ENCODE measurements at regions not wholly inside any gene's neighbourhood (a gene's known extent, or its start where the extent isn't known, plus 50 kb on each side); places are given as distances from the start of the nearest gene placed in this dataset.

GRCh38 chr5:56466136-56466816 is 233.1 kb upstream of the ANKRD55 start:
- intact Hi-C loops (cut with micrococcal nuclease): no loop called here

GRCh38 chr5:56465769-56466135 is 232.6 kb upstream of the ANKRD55 start:
- intact Hi-C loops (cut with micrococcal nuclease): no loop called here

GRCh38 chr5:56464935-56465768 is 232.0 kb upstream of the ANKRD55 start:
- intact Hi-C loops (cut with micrococcal nuclease): no loop called here

GRCh38 chr5:56463944-56464571 is 230.9 kb upstream of the ANKRD55 start:
- intact Hi-C loops (cut with micrococcal nuclease): no loop called here

- intact Hi-C loops (cut with micrococcal nuclease): no loop called here
Measured at GRCh38 chr5:56461584-56461983, 228.5 kb upstream of the ANKRD55 start.

- intact Hi-C loops (cut with micrococcal nuclease): no loop called here
Measured at GRCh38 chr5:56460681-56461191, 227.6 kb upstream of the ANKRD55 start.

- intact Hi-C loops (cut with micrococcal nuclease): no loop called here
Measured at GRCh38 chr5:56460195-56460546, 227.0 kb upstream of the ANKRD55 start.

- intact Hi-C loops (cut with micrococcal nuclease): loop anchor here (10.0 kb wide), 1 partner anchor 185 kb away; no protein-coding TSS in a partner anchor
Measured at GRCh38 chr5:56459394-56460194, 226.5 kb upstream of the ANKRD55 start.

GRCh38 chr5:56457887-56458812 is 225.0 kb upstream of the ANKRD55 start:
- intact Hi-C loops (cut with micrococcal nuclease): loop anchor here (10.0 kb wide), 1 partner anchor 183 kb away; no protein-coding TSS in a partner anchor

- intact Hi-C loops (cut with micrococcal nuclease): loop anchor here (10.0 kb wide), 1 partner anchor 181 kb away; no protein-coding TSS in a partner anchor
Measured at GRCh38 chr5:56456002-56456401, 222.9 kb upstream of the ANKRD55 start.

- intact Hi-C loops (cut with micrococcal nuclease): loop anchor here (10.0 kb wide), 1 partner anchor 181 kb away; no protein-coding TSS in a partner anchor
Measured at GRCh38 chr5:56455417-56455816, 222.3 kb upstream of the ANKRD55 start.

GRCh38 chr5:56454219-56454862 is 221.2 kb upstream of the ANKRD55 start:
- intact Hi-C loops (cut with micrococcal nuclease): loop anchor here (10.0 kb wide), 1 partner anchor 180 kb away; no protein-coding TSS in a partner anchor

- intact Hi-C loops (cut with micrococcal nuclease): loop anchor here (10.0 kb wide), 1 partner anchor 177 kb away; no protein-coding TSS in a partner anchor
Measured at GRCh38 chr5:56451742-56452141, 218.6 kb upstream of the ANKRD55 start.

- intact Hi-C loops (cut with micrococcal nuclease): loop anchor here (10.0 kb wide), 1 partner anchor 176 kb away; no protein-coding TSS in a partner anchor
Measured at GRCh38 chr5:56450766-56451165, 217.6 kb upstream of the ANKRD55 start.

GRCh38 chr5:56449071-56449640 is 216.0 kb upstream of the ANKRD55 start:
- intact Hi-C loops (cut with micrococcal nuclease): no loop called here

GRCh38 chr5:56447656-56448055 is 214.5 kb upstream of the ANKRD55 start:
- intact Hi-C loops (cut with micrococcal nuclease): no loop called here

GRCh38 chr5:56447232-56447631 is 214.1 kb upstream of the ANKRD55 start:
- intact Hi-C loops (cut with micrococcal nuclease): no loop called here

- intact Hi-C loops (cut with micrococcal nuclease): no loop called here
Measured at GRCh38 chr5:56446728-56447127, 213.6 kb upstream of the ANKRD55 start.

GRCh38 chr5:56443826-56444225 is 210.7 kb upstream of the ANKRD55 start:
- intact Hi-C loops (cut with micrococcal nuclease): no loop called here
